ENCODE measurements at regions not wholly inside any gene's neighbourhood (a gene's known extent, or its start where the extent isn't known, plus 50 kb on each side); places are given as distances from the start of the nearest gene placed in this dataset.

DNA sequence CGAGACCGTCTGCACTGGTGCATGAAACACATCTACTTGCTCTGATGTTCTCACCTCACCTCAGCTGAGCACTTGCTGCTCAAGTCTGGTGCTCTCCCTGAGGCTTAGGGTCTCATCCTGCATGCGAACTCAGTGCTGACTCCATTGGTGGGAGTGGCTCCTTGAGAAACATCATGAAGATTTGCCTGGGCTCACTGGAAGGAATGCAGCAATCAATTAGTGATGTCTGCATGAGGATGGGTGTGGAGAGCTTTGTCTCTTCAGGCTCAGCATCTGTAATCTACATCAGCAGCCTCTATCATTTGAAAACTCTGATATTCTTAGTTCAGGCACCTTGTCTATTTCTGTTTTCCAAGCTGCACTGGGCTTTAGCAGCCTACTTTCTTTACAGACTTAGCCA lies 204.4 kb downstream of the IRF8 start:
- no peak overlapping the region for H3K4me3 ChIP-seq (ENCODE audit: low read depth, low read length)
- TF ChIP-seq, protein P1, sequence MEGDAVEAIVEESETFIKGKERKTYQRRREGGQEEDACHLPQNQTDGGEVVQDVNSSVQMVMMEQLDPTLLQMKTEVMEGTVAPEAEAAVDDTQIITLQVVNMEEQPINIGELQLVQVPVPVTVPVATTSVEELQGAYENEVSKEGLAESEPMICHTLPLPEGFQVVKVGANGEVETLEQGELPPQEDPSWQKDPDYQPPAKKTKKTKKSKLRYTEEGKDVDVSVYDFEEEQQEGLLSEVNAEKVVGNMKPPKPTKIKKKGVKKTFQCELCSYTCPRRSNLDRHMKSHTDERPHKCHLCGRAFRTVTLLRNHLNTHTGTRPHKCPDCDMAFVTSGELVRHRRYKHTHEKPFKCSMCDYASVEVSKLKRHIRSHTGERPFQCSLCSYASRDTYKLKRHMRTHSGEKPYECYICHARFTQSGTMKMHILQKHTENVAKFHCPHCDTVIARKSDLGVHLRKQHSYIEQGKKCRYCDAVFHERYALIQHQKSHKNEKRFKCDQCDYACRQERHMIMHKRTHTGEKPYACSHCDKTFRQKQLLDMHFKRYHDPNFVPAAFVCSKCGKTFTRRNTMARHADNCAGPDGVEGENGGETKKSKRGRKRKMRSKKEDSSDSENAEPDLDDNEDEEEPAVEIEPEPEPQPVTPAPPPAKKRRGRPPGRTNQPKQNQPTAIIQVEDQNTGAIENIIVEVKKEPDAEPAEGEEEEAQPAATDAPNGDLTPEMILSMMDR (IDR thresholded peaks at IDR 0.05; ENCODE audit: insufficient read depth, low read depth, low read length, missing control alignments): no peak
- DNase-seq (ENCODE audit: low read depth): no peak

DNA sequence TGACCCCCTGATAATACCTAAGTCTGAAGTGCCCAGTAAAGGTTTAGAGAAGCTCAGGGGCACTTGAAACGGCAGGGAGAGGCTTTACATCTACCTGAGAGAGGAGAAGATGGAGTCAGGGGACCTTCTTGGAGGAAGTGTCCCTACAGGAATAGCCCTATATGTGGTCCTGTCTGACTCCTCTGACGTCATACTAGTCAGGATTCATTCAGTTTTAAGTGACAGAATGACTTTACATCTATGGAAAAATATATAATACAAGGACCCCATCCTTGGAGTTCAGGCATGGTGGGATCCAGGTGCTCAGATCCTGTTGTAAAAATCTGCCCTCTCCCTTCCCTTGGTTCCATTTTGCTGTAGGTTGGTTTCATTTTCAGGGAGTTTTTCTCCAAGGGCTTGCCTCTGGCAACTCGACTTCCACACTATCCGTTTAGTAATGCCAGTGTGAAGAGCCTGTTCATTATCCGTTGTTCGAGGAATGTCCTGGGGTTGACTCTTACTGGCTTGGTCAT lies 205.6 kb downstream of the IRF8 start:
- DNase-seq (ENCODE audit: low read depth): no peak
- TF ChIP-seq, protein P1 (IDR thresholded peaks at IDR 0.05; ENCODE audit: insufficient read depth, low read depth, low read length, missing control alignments): no peak
- H3K4me3 ChIP-seq (ENCODE audit: low read depth, low read length): no peak overlapping the region

GRCh38 chr16:86107215-86107825 lies 208.4 kb downstream of the IRF8 start:
- DNase-seq (ENCODE audit: low read depth): no peak

GRCh38 chr16:86108062-86108461 lies 209.1 kb downstream of the IRF8 start:
- no peak overlapping the region for H3K4me3 ChIP-seq (ENCODE audit: low read depth, low read length)
- no peak for DNase-seq (ENCODE audit: low read depth)
- TF ChIP-seq, protein P1 (IDR thresholded peaks at IDR 0.05; ENCODE audit: insufficient read depth, low read depth, low read length, missing control alignments): no peak

More at GRCh38 chr16:86107215-86107825, 208.4 kb downstream of the IRF8 start:
- no peak overlapping the region for H3K4me3 ChIP-seq (ENCODE audit: low read depth, low read length)
- TF ChIP-seq, protein P1 (IDR thresholded peaks at IDR 0.05; ENCODE audit: insufficient read depth, low read depth, low read length, missing control alignments): no peak

DNA sequence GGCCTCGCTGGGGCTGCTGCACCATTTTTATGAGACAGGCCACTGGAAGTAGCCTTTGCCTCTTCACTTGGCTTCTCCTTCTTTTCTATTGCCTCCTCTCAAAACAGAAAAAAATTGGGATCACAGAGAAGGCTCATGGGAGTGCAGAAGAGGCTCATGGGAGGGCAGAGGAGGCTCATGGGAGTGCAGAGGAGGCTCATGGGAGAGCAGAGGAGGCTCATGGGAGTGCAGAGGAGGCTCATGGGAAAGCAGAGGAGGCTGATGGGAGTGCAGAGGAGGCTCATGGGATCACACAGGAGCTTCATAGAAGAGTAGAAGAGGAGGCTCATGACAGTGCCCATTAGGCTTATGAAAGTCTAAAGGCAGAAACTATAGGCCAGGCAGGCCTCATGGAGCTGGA lies 211.2 kb downstream of the IRF8 start:
- TF ChIP-seq, protein P1 (IDR thresholded peaks at IDR 0.05; ENCODE audit: insufficient read depth, low read depth, low read length, missing control alignments): no peak
- H3K4me3 ChIP-seq (ENCODE audit: low read depth, low read length): no peak overlapping the region
- DNase-seq (ENCODE audit: low read depth): no peak

DNA sequence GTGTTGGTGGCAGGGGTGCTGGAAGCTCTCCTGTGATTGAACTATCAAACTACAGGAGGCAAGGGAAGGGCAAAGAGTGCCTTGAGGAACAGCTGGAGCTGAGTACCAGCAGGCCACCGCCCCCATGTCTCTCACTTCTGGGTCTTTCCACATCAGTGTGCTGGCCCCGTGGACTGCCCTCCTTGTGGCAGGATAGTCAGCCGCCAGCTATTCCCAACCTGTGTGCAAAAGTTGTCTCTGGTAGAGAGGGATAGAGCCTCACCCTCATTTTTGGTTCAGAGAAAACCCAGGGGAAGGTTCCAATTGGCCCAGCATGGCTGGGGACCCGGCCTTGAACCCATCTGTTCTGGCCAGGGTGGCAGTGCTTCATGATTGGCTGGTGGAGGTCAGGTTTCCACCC lies 211.8 kb downstream of the IRF8 start:
- TF ChIP-seq, protein P1 (IDR thresholded peaks at IDR 0.05; ENCODE audit: insufficient read depth, low read depth, low read length, missing control alignments): no peak
- DNase-seq (ENCODE audit: low read depth): no peak
- H3K4me3 ChIP-seq (ENCODE audit: low read depth, low read length): no peak overlapping the region

DNA sequence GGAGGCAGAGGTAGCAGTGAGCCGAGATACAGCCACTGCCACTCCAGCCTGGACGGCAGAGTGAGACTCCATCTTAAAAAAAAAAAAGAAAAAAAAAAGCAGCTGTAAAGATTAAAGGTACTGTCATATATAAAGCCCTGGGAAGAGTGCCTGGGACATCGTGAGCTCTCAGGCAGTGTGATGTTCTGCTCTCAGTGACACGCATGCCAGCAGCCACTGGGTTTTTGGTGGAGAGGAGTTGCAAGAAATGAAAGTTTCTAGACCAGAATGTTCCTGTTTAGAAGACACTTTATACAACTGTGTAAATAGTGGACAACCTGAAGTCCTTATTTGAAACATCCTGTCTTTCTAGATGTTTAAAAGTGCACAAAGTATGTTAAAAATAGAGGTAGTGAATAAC lies 213.2 kb downstream of the IRF8 start:
- DNase-seq (ENCODE audit: low read depth): no peak
- no peak overlapping the region for H3K4me3 ChIP-seq (ENCODE audit: low read depth, low read length)
- TF ChIP-seq, protein P1 (IDR thresholded peaks at IDR 0.05; ENCODE audit: insufficient read depth, low read depth, low read length, missing control alignments): no peak
